HG03097 (cell line): ENCODE measurements at regions not wholly inside any gene's neighbourhood (a gene's known extent, or its start where the extent isn't known, plus 50 kb on each side); places are given as distances from the start of the nearest gene placed in this dataset.

Experiments used
- ATAC-seq: cut with Tn5 transposase; IDR thresholded peaks from one replicate; pipeline ENCODE4 v1.9.1; 2021; ENCODE audit not compliant: unreplicated experiment, low FRiP score

DNA sequence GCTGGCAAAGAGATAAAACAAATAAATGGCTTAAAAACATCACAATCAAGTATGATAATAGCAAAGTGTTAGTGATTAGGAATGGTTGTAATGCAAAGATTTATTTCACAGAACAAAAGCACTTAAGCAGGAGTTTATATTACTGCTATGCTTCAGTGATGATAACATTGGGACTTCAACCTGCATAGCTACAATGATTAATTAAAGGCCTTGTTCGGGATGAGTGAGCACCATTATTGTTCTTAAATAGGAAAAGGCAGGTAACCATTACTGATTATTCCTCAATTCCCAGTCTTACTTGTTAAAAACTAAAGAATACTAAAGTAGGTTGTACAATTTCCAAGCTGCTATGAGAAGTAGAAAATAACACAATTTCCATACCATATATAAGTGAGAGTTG, 1247.5 kb upstream of the CDH8 start:
- no peak for ATAC-seq

GRCh38 chr16:63244631-63245030, 1208.4 kb upstream of the CDH8 start:
- ATAC-seq, result no peak

- no peak for ATAC-seq
These were observed 1205.3 kb upstream of the CDH8 start for GRCh38 chr16:63241497-63242028.

GRCh38 chr16:63239065-63239570, 1202.9 kb upstream of the CDH8 start:
- no peak for ATAC-seq

DNA sequence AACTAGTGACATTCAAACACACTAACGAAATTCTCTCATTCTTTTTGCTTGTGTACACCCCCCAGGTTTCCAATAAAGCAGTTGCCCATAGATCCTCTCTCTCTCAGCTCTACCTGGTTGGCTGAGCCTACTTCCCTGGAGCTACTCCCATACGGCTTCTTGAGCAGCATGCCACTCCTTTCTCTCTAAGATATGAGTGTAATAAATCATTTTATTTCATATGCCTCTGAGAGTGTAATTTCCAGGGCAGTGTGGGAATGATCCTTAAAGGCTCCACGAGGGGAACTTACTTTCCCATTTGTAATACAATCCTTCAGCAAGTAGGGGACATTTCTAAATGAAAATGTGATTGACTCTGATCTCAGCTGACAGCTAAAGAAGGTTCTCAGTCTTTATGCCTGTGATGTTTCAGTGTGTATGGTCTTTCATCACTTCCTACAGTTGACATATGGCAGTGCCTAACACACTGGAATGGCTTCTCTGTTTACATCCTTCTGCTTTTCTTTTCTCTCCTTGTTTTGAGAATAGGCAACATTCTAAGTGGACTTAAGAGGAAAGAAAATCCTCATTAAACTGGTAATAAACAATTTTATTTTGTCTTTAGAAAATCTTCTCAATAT, 1194.3 kb upstream of the CDH8 start:
- no peak for ATAC-seq

DNA sequence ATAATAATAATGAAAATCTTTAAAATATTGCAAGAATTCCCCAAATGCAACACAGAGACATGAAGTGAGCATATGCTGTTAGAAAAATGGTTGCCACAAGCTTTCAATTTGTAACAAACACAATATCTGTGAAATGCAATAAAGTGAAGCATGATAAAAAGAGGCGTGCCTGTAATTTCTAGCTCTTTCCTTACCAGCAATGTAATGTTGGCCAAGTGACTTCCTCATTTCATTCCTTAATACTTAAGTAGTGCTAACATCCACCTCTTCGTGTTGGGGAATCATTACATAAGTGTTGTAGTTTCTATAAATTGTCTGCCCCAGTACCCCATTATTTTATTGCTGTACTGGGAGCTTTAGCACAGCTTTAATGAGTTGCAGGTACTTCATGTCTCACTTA, 1192.0 kb upstream of the CDH8 start:
- no peak for ATAC-seq

DNA sequence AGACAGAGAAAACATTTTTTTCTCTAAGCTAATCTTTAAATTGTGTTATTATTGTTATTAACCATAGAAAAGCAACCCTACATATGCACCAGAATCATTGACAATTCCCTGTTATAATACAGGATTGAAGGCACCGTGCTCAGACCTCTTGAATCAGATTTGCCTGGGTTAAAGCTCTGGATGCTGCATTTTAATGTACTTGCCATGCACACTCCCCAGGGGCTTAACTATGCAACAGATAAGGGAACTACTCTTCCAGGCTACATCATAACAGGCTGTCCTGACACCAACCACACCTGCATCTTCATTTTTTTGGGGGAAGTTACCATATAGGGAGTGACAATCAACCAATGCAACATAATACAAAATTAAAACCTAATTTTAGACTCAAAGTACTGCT, 1187.6 kb upstream of the CDH8 start:
- no peak for ATAC-seq

GRCh38 chr16:63216696-63217423, 1180.6 kb upstream of the CDH8 start:
- no peak for ATAC-seq

DNA sequence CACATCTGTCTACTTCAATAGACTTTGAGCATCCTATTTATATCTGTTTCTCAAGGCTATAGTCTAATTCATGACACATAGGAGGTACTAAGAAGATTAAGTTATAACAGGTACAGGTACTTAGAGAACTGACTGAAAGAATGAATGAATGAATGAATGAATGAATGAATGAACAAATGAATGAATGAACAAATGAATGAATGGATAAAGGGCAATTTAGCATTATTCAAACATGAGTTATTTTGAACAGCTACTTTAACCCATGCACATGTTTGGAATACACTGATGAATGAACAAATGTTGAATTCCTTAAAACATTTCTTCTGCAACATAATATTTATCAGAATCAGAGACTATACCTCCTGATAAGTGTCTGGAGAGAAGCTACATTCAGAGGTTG, 1165.6 kb upstream of the CDH8 start:
- no peak for ATAC-seq

DNA sequence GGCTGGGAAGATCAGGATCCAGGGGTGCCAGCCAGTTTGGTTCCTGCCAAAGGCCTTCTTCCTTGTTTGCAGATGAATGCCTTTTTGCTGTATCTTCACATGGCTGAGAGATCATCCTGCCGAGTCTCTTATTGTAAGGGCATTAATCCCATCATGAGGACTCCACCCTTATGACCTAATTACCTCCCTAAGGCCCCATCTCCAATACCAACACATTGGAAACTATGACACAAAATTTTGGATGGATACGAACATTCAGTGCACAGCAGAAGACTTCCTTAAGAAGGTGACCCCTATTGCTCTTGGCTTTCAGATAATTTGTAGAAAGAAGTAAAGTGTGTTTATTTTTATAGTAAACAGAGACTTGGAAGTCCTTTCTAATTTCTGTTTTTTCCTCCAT, 1164.7 kb upstream of the CDH8 start:
- no peak for ATAC-seq

DNA sequence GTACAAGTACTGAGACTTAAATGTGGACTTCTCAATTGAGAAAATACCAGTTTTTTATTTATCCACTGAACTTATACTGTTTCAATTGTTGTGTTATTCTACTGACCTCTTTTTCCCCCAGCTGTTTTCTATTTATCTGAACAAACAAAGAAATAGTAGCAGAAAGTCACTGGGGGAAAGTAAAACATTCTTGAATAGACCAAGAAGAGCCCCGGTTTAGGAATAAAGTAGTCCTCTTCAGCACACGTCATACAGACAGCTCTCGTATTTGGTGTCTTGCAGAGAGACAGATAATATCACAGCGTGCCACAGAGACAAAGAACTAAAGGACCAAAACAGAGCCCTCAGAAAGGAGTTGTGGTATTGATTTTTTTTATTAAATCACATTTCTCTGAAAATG, 1159.1 kb upstream of the CDH8 start:
- ATAC-seq, result no peak

GRCh38 chr16:63192980-63193379, 1156.7 kb upstream of the CDH8 start:
- no peak for ATAC-seq

GRCh38 chr16:63188086-63188771, 1152.0 kb upstream of the CDH8 start:
- ATAC-seq, result no peak

GRCh38 chr16:63187638-63188037, 1151.4 kb upstream of the CDH8 start:
- ATAC-seq, result no peak

- no peak for ATAC-seq
These were observed 1149.1 kb upstream of the CDH8 start for GRCh38 chr16:63185235-63185780.

DNA sequence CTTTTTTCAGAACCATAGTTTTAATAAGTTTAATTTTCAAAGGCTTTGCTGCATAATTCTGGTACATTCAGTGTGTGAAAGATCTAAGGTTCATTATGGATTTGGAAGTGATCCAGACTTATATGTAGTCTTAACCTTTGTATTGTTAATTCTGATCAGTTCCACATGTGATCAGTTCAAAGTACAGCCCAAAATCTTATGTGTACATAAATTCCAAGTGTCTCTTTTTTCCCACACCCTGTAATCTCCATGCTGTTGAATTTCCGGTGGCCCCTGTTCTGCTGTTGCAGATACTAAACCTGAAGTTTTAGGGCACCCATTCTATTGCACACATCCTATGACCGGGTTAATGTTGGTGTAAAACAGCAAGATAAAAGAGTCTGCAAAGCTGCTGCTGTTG, 1147.5 kb upstream of the CDH8 start:
- ATAC-seq, result no peak

GRCh38 chr16:63175313-63175712, 1139.1 kb upstream of the CDH8 start:
- ATAC-seq, result no peak

DNA sequence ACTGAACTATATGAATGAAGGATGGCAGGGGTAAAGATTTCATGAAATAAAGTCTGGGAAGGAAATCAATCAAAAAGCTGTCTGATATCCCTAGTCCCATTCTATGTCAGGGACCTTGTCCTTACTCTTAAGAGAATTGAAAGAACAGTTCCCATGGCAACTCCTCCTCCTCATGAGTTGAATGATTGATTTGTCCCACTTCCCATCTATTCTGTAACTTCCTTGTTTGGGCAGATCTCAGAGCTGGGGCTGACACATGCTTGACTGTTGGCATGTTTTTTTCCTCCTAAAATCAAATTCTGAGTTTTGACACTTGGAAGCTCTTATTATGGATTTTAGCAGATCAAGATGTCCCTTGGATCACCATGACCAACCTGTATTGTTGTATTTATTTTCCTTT, 1138.6 kb upstream of the CDH8 start:
- no peak for ATAC-seq

- no peak for ATAC-seq
These were observed 1135.3 kb upstream of the CDH8 start for GRCh38 chr16:63171545-63171944.

DNA sequence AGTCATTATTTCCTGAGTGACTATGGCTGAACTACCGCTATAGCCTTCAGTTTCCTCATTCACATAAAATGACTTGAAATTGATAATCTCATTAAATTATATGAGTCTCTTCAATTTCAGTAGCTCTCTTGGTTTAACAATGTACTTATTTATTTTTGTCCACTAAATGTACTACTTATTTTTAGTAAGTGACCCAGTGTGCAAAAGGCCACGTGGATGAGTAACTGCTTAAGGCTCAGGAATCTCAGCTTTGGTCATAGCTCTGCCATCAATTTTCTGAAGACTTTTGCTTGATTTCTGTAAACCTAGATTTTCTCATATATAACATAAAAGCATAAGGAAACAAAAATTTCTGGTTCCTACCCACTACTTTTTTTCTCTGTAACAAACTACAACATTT, 1132.9 kb upstream of the CDH8 start:
- no peak for ATAC-seq

DNA sequence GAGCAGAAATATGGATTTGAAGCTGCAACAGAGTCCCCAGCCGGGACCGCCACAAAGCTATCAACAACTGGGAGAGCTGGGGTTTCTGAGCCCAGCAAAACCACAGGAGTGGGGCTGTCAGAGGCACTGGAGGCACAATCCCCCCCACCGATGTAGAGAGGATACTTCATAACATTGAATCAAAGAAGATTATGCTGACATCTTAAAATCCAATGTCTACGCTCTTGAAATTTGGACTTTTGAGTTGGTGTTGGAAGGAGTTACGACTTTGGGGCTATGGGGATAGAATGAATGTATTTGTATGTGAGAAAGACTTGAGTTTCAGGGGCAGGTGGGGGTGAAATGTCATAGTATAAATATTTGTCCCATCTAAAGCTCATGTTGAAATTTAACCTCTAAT, 1121.6 kb upstream of the CDH8 start:
- no peak for ATAC-seq
